NB4 (cell line): ENCODE measurements at regions not wholly inside any gene's neighbourhood (a gene's known extent, or its start where the extent isn't known, plus 50 kb on each side); places are given as distances from the start of the nearest gene placed in this dataset.

Experiments
- CTCF ChIP-seq: IDR thresholded peaks from one replicate; pipeline ENCODE4 v1.5.1; 2012; ENCODE audit warnings: low read depth, low read length
- MAX ChIP-seq: IDR thresholded peaks from 2 replicates; pipeline ENCODE4 v1.6.1; 2011; ENCODE audit warnings: low read depth, low read length
- MYC ChIP-seq: IDR thresholded peaks from 2 replicates; pipeline ENCODE4 v1.6.1; 2011; ENCODE audit warnings: low read depth, low read length
- POLR2A ChIP-seq: IDR thresholded peaks from 2 replicates; pipeline ENCODE4 v1.6.1; 2011; ENCODE audit warnings: mild to moderate bottlenecking; ENCODE audit not compliant: insufficient read length; ENCODE audit errors: extremely low read depth

- no peak for TF ChIP-seq MYC
- TF ChIP-seq CTCF: no peak
- no peak for TF ChIP-seq MAX
- no peak for TF ChIP-seq POLR2A
Observed at GRCh38 chr16:82282662-82283061, 112.6 kb upstream of the MPHOSPH6 start.
